Ishikawa (cell line): ENCODE measurements at regions not wholly inside any gene's neighbourhood (a gene's known extent, or its start where the extent isn't known, plus 50 kb on each side); places are given as distances from the start of the nearest gene placed in this dataset.

ENCODE experiments used
- CEBPB ChIP-seq: IDR thresholded peaks from 2 replicates; pipeline ENCODE4 v1.6.1; 2012
- CREB1 ChIP-seq: IDR thresholded peaks from 2 replicates; pipeline ENCODE4 v1.6.1; 2012; ENCODE audit warnings: low read depth
- EGR1 ChIP-seq: IDR thresholded peaks from 2 replicates; pipeline ENCODE4 v1.6.1; 2012
- EP300 ChIP-seq: IDR thresholded peaks from 2 replicates; pipeline ENCODE4 v1.6.1; 2012; ENCODE audit warnings: borderline replicate concordance
- FOXM1 ChIP-seq: IDR thresholded peaks from 2 replicates; pipeline ENCODE4 v1.6.1; 2012; ENCODE audit warnings: low read depth, borderline replicate concordance
- NFIC ChIP-seq: IDR thresholded peaks from 2 replicates; pipeline ENCODE4 v1.6.1; 2012
- RAD21 ChIP-seq: IDR thresholded peaks from 2 replicates; pipeline ENCODE4 v1.6.1; 2012; ENCODE audit warnings: low read depth
- TAF1 ChIP-seq: IDR thresholded peaks from 2 replicates; pipeline ENCODE4 v1.6.1; 2012; ENCODE audit warnings: low read depth, mild to moderate bottlenecking
- TCF12 ChIP-seq: IDR thresholded peaks from 2 replicates; pipeline ENCODE4 v1.6.1; 2012; ENCODE audit warnings: low read depth
- TEAD4 ChIP-seq: IDR thresholded peaks from 2 replicates; pipeline ENCODE4 v1.6.1; 2012
- YY1 ChIP-seq: IDR thresholded peaks from 2 replicates; pipeline ENCODE4 v1.6.1; 2012; ENCODE audit warnings: low read depth
- ZBTB7A ChIP-seq: IDR thresholded peaks from 2 replicates; pipeline ENCODE4 v1.6.1; 2012; ENCODE audit warnings: low read depth
- TF ChIP-seq, protein P1 (sequence below): IDR thresholded peaks from 2 replicates; pipeline ENCODE4 v1.6.1; 2012
- TF ChIP-seq, protein P2 (sequence below): IDR thresholded peaks from 2 replicates; pipeline ENCODE4 v1.6.1; 2012
- TF ChIP-seq, protein P3 (sequence below): IDR thresholded peaks from 2 replicates; pipeline ENCODE4 v1.6.1; 2012; ENCODE audit warnings: low read depth, mild to moderate bottlenecking

DNA sequence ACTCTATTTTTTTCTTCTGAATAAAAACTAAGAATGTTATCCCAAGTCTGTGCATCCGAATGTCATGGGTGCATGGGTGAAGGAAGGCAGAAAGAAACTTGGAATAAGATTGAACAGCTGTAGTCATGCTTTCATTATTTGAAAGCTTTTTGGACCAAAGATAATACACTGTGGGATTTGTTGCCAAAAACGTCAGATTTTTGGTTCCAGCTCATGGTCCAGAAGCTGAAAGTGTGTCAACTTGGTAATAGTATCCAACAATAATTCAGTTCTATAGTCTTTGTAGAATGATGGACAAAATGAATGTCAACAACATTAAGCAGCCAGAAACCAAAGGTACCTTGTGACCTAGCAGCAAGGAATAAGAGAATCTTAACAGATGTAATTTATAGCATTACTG lies 327.9 kb upstream of the ADAMTS9 start:
- TF ChIP-seq EGR1 (no peak), CEBPB (no peak), NFIC (no peak), TEAD4 (no peak), YY1 (no peak), TAF1 (no peak), CREB1 (no peak), TCF12 (no peak), ZBTB7A (no peak), EP300 (no peak), FOXM1 (no peak), RAD21 (no peak)
- TF ChIP-seq, protein P1, sequence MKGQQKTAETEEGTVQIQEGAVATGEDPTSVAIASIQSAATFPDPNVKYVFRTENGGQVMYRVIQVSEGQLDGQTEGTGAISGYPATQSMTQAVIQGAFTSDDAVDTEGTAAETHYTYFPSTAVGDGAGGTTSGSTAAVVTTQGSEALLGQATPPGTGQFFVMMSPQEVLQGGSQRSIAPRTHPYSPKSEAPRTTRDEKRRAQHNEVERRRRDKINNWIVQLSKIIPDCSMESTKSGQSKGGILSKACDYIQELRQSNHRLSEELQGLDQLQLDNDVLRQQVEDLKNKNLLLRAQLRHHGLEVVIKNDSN, result no peak
- TF ChIP-seq, protein P2, sequence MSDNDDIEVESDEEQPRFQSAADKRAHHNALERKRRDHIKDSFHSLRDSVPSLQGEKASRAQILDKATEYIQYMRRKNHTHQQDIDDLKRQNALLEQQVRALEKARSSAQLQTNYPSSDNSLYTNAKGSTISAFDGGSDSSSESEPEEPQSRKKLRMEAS, result no peak
- TF ChIP-seq, protein P3, sequence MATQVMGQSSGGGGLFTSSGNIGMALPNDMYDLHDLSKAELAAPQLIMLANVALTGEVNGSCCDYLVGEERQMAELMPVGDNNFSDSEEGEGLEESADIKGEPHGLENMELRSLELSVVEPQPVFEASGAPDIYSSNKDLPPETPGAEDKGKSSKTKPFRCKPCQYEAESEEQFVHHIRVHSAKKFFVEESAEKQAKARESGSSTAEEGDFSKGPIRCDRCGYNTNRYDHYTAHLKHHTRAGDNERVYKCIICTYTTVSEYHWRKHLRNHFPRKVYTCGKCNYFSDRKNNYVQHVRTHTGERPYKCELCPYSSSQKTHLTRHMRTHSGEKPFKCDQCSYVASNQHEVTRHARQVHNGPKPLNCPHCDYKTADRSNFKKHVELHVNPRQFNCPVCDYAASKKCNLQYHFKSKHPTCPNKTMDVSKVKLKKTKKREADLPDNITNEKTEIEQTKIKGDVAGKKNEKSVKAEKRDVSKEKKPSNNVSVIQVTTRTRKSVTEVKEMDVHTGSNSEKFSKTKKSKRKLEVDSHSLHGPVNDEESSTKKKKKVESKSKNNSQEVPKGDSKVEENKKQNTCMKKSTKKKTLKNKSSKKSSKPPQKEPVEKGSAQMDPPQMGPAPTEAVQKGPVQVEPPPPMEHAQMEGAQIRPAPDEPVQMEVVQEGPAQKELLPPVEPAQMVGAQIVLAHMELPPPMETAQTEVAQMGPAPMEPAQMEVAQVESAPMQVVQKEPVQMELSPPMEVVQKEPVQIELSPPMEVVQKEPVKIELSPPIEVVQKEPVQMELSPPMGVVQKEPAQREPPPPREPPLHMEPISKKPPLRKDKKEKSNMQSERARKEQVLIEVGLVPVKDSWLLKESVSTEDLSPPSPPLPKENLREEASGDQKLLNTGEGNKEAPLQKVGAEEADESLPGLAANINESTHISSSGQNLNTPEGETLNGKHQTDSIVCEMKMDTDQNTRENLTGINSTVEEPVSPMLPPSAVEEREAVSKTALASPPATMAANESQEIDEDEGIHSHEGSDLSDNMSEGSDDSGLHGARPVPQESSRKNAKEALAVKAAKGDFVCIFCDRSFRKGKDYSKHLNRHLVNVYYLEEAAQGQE, result no peak

DNA sequence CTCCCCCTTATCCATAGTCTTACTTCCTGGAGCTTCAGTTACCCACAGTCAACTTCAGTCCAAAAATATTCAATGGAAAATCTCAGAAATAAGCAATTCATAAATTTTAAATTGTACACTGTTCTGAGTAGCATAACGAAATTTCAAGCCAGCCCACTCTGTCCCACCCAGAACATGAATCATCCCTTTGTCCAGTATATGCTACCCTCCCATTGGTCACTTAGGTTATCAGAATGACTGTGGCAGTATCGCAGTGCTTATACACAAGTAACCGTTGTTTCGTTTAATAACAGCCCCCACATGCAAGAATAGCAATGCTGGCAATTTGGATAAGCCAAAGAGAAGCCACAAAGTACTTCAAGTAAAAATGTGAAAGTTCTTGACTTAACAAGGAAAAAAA lies 325.3 kb upstream of the ADAMTS9 start:
- TF ChIP-seq FOXM1, result no peak
- TF ChIP-seq, protein P2, result no peak
- TF ChIP-seq, protein P1, result no peak
- TF ChIP-seq CREB1, result no peak
- TF ChIP-seq TEAD4, result no peak
- TF ChIP-seq, protein P3, result no peak
- no peak for TF ChIP-seq TCF12
- no peak for TF ChIP-seq TAF1
- TF ChIP-seq NFIC, result no peak
- TF ChIP-seq RAD21, result no peak
- TF ChIP-seq EP300, result no peak
- TF ChIP-seq CEBPB, result no peak
- no peak for TF ChIP-seq YY1
- no peak for TF ChIP-seq EGR1
- no peak for TF ChIP-seq ZBTB7A

DNA sequence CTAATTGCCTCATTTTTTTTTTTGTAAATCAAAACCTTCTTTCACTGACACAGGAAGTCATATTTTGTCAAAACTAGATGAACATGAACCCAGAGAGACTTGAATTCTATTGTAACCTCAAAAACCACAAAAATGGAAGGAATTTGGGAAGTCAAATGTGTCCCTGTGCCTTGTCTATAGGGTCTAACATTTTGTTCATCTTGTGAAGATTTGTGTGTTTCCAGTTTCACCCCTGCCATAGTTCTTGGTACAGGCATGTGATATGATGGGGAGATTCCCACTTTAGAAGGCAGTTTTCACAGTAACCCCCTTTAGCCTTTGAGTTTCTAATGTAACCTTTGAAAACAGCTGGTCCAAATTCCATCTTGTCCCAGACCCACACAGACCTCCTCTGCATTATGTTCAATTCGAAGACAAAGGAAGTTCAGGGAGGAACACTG lies 318.5 kb upstream of the ADAMTS9 start:
- TF ChIP-seq EP300, result no peak
- no peak for TF ChIP-seq ZBTB7A

DNA sequence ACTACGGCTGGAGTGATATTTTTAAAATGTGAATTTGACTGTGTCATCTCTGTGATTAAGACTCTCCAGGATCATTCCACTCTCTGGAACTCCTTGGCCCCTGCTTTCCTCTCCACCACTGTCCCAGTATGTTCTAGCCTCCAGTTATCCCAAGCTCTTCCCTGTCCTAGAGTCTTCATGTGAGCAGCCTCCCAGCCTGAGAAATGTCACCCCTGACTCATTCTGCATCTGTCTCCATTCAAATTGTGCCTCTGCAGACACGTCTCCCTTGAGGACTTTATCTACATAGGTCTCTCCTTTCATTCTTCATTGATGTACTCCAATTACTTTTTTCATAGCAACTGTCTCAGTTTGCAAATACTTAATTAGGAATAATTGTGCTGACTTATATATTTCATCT lies 317.7 kb upstream of the ADAMTS9 start:
- TF ChIP-seq YY1 (no peak), TCF12 (no peak), NFIC (no peak), ZBTB7A (no peak), TEAD4 (no peak), FOXM1 (no peak), EGR1 (no peak), EP300 (no peak), CREB1 (no peak), TAF1 (no peak), CEBPB (no peak), RAD21 (no peak)
- TF ChIP-seq, protein P3, result no peak
- TF ChIP-seq, protein P1, result no peak
- TF ChIP-seq, protein P2, result no peak
